Stimulated activated naive CD4-positive, alpha-beta T cell (primary cell): ENCODE measurements at regions not wholly inside any gene's neighbourhood (a gene's known extent, or its start where the extent isn't known, plus 50 kb on each side); places are given as distances from the start of the nearest gene placed in this dataset.
A peak's percentile ranks its signal among the peaks of the same experiment; 100 is the strongest.
"Not testable (repeated sequence)": the region's sequence is repeated elsewhere in the genome, so short reads cannot be mapped to it uniquely, and the experiment has no call there.

ENCODE experiments used
- DNase-seq, 6 experiments: peaks; one replicate each; lab custom pipeline; 2025; lab: John Stamatoyannopoulos, UW

- DNase-seq: no peak
These were observed 51.4 kb downstream of the SLC41A2 start for GRCh38 chr12:104906695-104907094.

GRCh38 chr12:104905446-104905845, 52.6 kb downstream of the SLC41A2 start:
- not testable (repeated sequence) for DNase-seq

- no peak for DNase-seq
These were observed 54.3 kb downstream of the SLC41A2 start for GRCh38 chr12:104903648-104904423.

- no peak for DNase-seq
These were observed 56.0 kb downstream of the SLC41A2 start for GRCh38 chr12:104902125-104902524.

GRCh38 chr12:104896710-104897109, 61.4 kb downstream of the SLC41A2 start:
- DNase-seq: no peak

GRCh38 chr12:104896146-104896545, 61.9 kb downstream of the SLC41A2 start:
- DNase-seq: no peak

GRCh38 chr12:104895415-104895814, 62.7 kb downstream of the SLC41A2 start:
- no peak for DNase-seq

GRCh38 chr12:104890476-104891096, 67.5 kb downstream of the SLC41A2 start:
- no peak for DNase-seq

- no peak for DNase-seq
These were observed 68.4 kb downstream of the SLC41A2 start for GRCh38 chr12:104889735-104890134.

- no peak for DNase-seq
These were observed 69.2 kb downstream of the SLC41A2 start for GRCh38 chr12:104888892-104889291.

- no peak for DNase-seq
These were observed 69.6 kb downstream of the SLC41A2 start for GRCh38 chr12:104888481-104888880.

GRCh38 chr12:104887452-104887851, 70.6 kb downstream of the SLC41A2 start:
- no peak for DNase-seq

- DNase-seq: no peak
These were observed 71.4 kb downstream of the SLC41A2 start for GRCh38 chr12:104886418-104887401.

GRCh38 chr12:104878858-104879257, 79.2 kb downstream of the SLC41A2 start:
- DNase-seq: not testable (repeated sequence)

GRCh38 chr12:104877103-104877705, 80.9 kb downstream of the SLC41A2 start:
- peak in 3 of 6 experiments; percentile 10 to 49 (median 24) for DNase-seq

- no peak for DNase-seq
These were observed 84.7 kb downstream of the SLC41A2 start for GRCh38 chr12:104873374-104873773.

- no peak for DNase-seq
These were observed 87.3 kb downstream of the SLC41A2 start for GRCh38 chr12:104870797-104871196.

GRCh38 chr12:104866291-104866690, 91.8 kb downstream of the SLC41A2 start:
- DNase-seq: no peak

- DNase-seq: no peak
These were observed 93.0 kb downstream of the SLC41A2 start for GRCh38 chr12:104865080-104865479.

- DNase-seq: no peak
These were observed 93.4 kb downstream of the SLC41A2 start for GRCh38 chr12:104864668-104865067.

GRCh38 chr12:104863296-104863948, 94.7 kb downstream of the SLC41A2 start:
- DNase-seq: no peak
